ENCODE measurements at regions not wholly inside any gene's neighbourhood (a gene's known extent, or its start where the extent isn't known, plus 50 kb on each side); places are given as distances from the start of the nearest gene placed in this dataset.

- H3K9me3 Mint-ChIP-seq: peaks cover 0 to 2% (median 0%) of the 10 kb centered on the region in 7 donors
- Histone ChIP-seq H3K9ac (ENCODE audit: insufficient read depth, low read length, poor library complexity, severe bottlenecking) (no peak overlapping the region), H3K79me2 (ENCODE audit: insufficient read depth, low read length) (no peaks in the 10 kb centered on the region), H3K9me3 (replicated peaks in 1 of 2; ENCODE audit: control insufficient read depth in 1 of 2, insufficient read depth in 1 of 2, low read length in 2 of 2) (no peaks in the 10 kb centered on the region), H2AFZ (ENCODE audit: insufficient read depth, low read depth, low read length, poor library complexity, severe bottlenecking) (no peak overlapping the region), H3K27ac (ENCODE audit: low read depth in 1 of 2, low read length in 2 of 2) (no peak overlapping the region), H3K4me1 (ENCODE audit: control insufficient read depth in 1 of 2, insufficient read depth in 2 of 2, low read length in 2 of 2) (no peaks in the 10 kb centered on the region), H3K27me3 (ENCODE audit: control insufficient read depth in 2 of 2, insufficient read depth in 2 of 2, low read length in 2 of 2) (no peaks in the 10 kb centered on the region), H3K36me3 (replicated peaks in 1 of 2; ENCODE audit: control insufficient read depth in 1 of 2, insufficient read depth in 2 of 2, low read length in 2 of 2) (no peaks in the 10 kb centered on the region), H3K4me3 (replicated peaks in 1 of 3; ENCODE audit: low read depth in 2 of 3, low read length in 3 of 3) (no peak overlapping the region), H3K4me2 (replicated peaks; ENCODE audit: extremely low read depth, low read length, poor library complexity, severe bottlenecking) (no peak overlapping the region), H4K20me1 (ENCODE audit: insufficient read depth, low read length) (no peaks in the 10 kb centered on the region)
- no peaks in the 10 kb centered on the region for H3K36me3 Mint-ChIP-seq
- TF ChIP-seq CTCF (IDR thresholded peaks at IDR 0.05): no peak
- peak overlapping the region in 1 of 7 donors; percentile 43 for H3K27ac Mint-ChIP-seq
- no peaks in the 10 kb centered on the region for H3K4me1 Mint-ChIP-seq
- WGBS (ENCODE audit: insufficient coverage): no CpG with 5 or more reads among the region's 4 CpGs
- intact Hi-C loops (cut with micrococcal nuclease): no loop called here
- no peak overlapping the region for H3K4me3 Mint-ChIP-seq
- DNase-seq: no peak
- H3K27me3 Mint-ChIP-seq (ENCODE audit: low read depth in 3 of 3): peaks cover 0 to 2% (median 0%) of the 10 kb centered on the region in 3 donors
Observed at GRCh38 chrX:124862301-124862700, 457.4 kb upstream of the TEX13C start.

- Histone ChIP-seq H3K9ac (ENCODE audit: insufficient read depth, low read length, poor library complexity, severe bottlenecking) (no peak overlapping the region), H3K27ac (ENCODE audit: low read depth in 1 of 2, low read length in 2 of 2) (no peak overlapping the region), H4K20me1 (ENCODE audit: insufficient read depth, low read length) (no peaks in the 10 kb centered on the region), H3K9me3 (replicated peaks in 1 of 2; ENCODE audit: control insufficient read depth in 1 of 2, insufficient read depth in 1 of 2, low read length in 2 of 2) (no peaks in the 10 kb centered on the region), H2AFZ (ENCODE audit: insufficient read depth, low read depth, low read length, poor library complexity, severe bottlenecking) (no peak overlapping the region), H3K27me3 (ENCODE audit: control insufficient read depth in 2 of 2, insufficient read depth in 2 of 2, low read length in 2 of 2) (no peaks in the 10 kb centered on the region), H3K36me3 (replicated peaks in 1 of 2; ENCODE audit: control insufficient read depth in 1 of 2, insufficient read depth in 2 of 2, low read length in 2 of 2) (no peaks in the 10 kb centered on the region), H3K79me2 (ENCODE audit: insufficient read depth, low read length) (no peaks in the 10 kb centered on the region), H3K4me1 (ENCODE audit: control insufficient read depth in 1 of 2, insufficient read depth in 2 of 2, low read length in 2 of 2) (no peaks in the 10 kb centered on the region), H3K4me3 (replicated peaks in 1 of 3; ENCODE audit: low read depth in 2 of 3, low read length in 3 of 3) (no peak overlapping the region), H3K4me2 (replicated peaks; ENCODE audit: extremely low read depth, low read length, poor library complexity, severe bottlenecking) (no peak overlapping the region)
- no peak for DNase-seq
- Mint-ChIP-seq H3K27me3 (ENCODE audit: low read depth in 3 of 3) (peaks cover 0 to 2% (median 0%) of the 10 kb centered on the region in 3 donors), H3K36me3 (no peaks in the 10 kb centered on the region), H3K27ac (no peak overlapping the region), H3K9me3 (peaks cover 0 to 2% (median 0%) of the 10 kb centered on the region in 7 donors), H3K4me1 (no peaks in the 10 kb centered on the region), H3K4me3 (no peak overlapping the region)
- intact Hi-C loops (cut with micrococcal nuclease): no loop called here
- 100% methylated on average over 1 of the region's 5 CpGs for WGBS (ENCODE audit: insufficient coverage)
- no peak for TF ChIP-seq CTCF (IDR thresholded peaks at IDR 0.05)
Observed at GRCh38 chrX:124863303-124863702, 456.4 kb upstream of the TEX13C start.

Measured in CD14-positive monocyte (primary cell).